GM12878 (cell line): ENCODE measurements at regions not wholly inside any gene's neighbourhood (a gene's known extent, or its start where the extent isn't known, plus 50 kb on each side); places are given as distances from the start of the nearest gene placed in this dataset.

Source experiments
- CTCF ChIP-seq, 3 experiments: IDR thresholded peaks in 2 of 3; conservative IDR thresholded peaks in 1 of 3; 2 replicates each; pipeline ENCODE4 v1.5.1; 2011; ENCODE audit warnings: low read depth in 3 of 3, low read length in 3 of 3, mild to moderate bottlenecking in 3 of 3, control low read depth in 2 of 3, moderate library complexity in 2 of 3, inconsistent platforms in 1 of 3, mixed read lengths in 1 of 3; ENCODE audit not compliant: control insufficient read depth in 2 of 3, insufficient read depth in 1 of 3; ENCODE audit errors: extremely low read depth in 1 of 3
- EP300 ChIP-seq, 2 experiments: fragments of 150-350 bp in 1 of 2; IDR thresholded peaks; 2 replicates each; pipeline ENCODE4 v1.6.1; 2011 to 2012; ENCODE audit warnings: low read depth in 2 of 2, low read length in 2 of 2, borderline replicate concordance in 1 of 2, improper control_type of control experiment in 1 of 2, inconsistent platforms in 1 of 2; ENCODE audit not compliant: control insufficient read depth in 1 of 2
- HCFC1 ChIP-seq: fragments of 150-350 bp; IDR thresholded peaks from 2 replicates; pipeline ENCODE4 v1.6.1; 2014; ENCODE audit warnings: low read length
- MEF2A ChIP-seq: IDR thresholded peaks from 2 replicates; pipeline ENCODE4 v1.6.1; 2011; ENCODE audit warnings: low read depth, mild to moderate bottlenecking, low read length, moderate library complexity; ENCODE audit not compliant: insufficient read depth
- NBN ChIP-seq: fragments of 450-650 bp; IDR thresholded peaks from 2 replicates; pipeline ENCODE4 v1.6.1; 2016
- POLR2A ChIP-seq: IDR thresholded peaks from 2 replicates; pipeline ENCODE4 v1.6.1; 2011; ENCODE audit warnings: low read depth, mild to moderate bottlenecking, low read length
- RB1 ChIP-seq: fragments of 450-650 bp; formaldehyde crosslinking; IDR thresholded peaks from 2 replicates; pipeline ENCODE4 v1.6.1; 2017; ENCODE audit warnings: mild to moderate bottlenecking, borderline replicate concordance
- RCOR1 ChIP-seq: conservative IDR thresholded peaks from 2 replicates; pipeline ENCODE4 v1.6.1; 2012; ENCODE audit warnings: low read depth, low read length, improper control_type of control experiment
- SMC3 ChIP-seq: IDR thresholded peaks from 2 replicates; pipeline ENCODE4 v1.6.1; 2011; ENCODE audit warnings: low read length, improper control_type of control experiment, borderline replicate concordance
- YY1 ChIP-seq: IDR thresholded peaks from 2 replicates; pipeline ENCODE4 v1.6.1; 2011; ENCODE audit warnings: low read depth, mild to moderate bottlenecking, low read length
- TF ChIP-seq, protein P1 (sequence below): IDR thresholded peaks from 2 replicates; pipeline ENCODE4 v1.6.1; 2011; ENCODE audit warnings: borderline replicate concordance, low read depth, mild to moderate bottlenecking, moderate library complexity, mixed read lengths, low read length; ENCODE audit not compliant: insufficient read depth; ENCODE audit errors: extremely low read length

DNA sequence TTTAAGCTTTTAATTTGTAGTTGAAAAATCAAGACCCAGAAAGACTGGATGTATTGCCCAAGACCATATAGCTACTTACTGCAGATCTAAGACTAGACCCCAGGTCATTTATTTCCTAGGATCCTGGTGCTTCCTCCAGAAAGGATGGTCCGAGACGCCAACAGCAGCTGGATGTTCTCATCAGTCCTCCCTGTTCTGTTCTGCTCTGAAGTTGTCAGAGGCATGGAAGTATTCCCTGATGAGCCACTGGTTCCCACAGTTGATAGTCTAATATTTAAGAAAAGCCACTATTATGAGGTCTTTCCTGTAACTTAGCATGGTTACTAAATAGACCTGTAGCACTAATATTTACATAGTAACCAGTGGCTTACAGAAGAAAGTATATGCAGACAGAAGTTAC, 393.5 kb downstream of the MTX2 start:
- TF ChIP-seq CTCF (IDR thresholded peaks at IDR 0.05 in 2 of 3, conservative IDR thresholded peaks at IDR 0.05 in 1 of 3; ENCODE audit: control insufficient read depth in 2 of 3, extremely low read depth in 1 of 3, insufficient read depth in 1 of 3, low read depth in 3 of 3, low read length in 3 of 3) (no peak), RB1 (no peak), NBN (no peak), EP300 (IDR thresholded peaks at IDR 0.05; ENCODE audit: borderline replicate concordance in 1 of 2, control insufficient read depth in 1 of 2, low read depth in 2 of 2, low read length in 2 of 2) (no peak), SMC3 (no peak), MEF2A (no peak), RCOR1 (no peak), HCFC1 (no peak), YY1 (no peak), POLR2A (no peak)
- TF ChIP-seq, protein P1, sequence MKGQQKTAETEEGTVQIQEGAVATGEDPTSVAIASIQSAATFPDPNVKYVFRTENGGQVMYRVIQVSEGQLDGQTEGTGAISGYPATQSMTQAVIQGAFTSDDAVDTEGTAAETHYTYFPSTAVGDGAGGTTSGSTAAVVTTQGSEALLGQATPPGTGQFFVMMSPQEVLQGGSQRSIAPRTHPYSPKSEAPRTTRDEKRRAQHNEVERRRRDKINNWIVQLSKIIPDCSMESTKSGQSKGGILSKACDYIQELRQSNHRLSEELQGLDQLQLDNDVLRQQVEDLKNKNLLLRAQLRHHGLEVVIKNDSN: no peak
